Coronary artery (tissue), 2 donors: ENCODE measurements at regions not wholly inside any gene's neighbourhood (a gene's known extent, or its start where the extent isn't known, plus 50 kb on each side); places are given as distances from the start of the nearest gene placed in this dataset.

Source experiments
- DNase-seq: peaks from one replicate; pipeline ENCODE4 v3.0.0-alpha.2; 2017; ENCODE audit warnings: low spot score
- H3K27ac ChIP-seq, 2 donors: fragments of 200-600 bp; sonication (generic); one replicate each; pipeline ENCODE4 v1.5.1; 2016 to 2019
- H3K4me3 ChIP-seq: fragments of 200-600 bp; sonication (generic); 2 replicates; pipeline ENCODE4 v1.5.1; 2016; ENCODE audit warnings: mild to moderate bottlenecking, moderate library complexity
- CTCF ChIP-seq: fragments of 200-600 bp; sonication (generic); IDR thresholded peaks from one replicate; pipeline ENCODE4 v1.5.1; 2019; ENCODE audit warnings: antibody characterized with exemption

GRCh38 chr11:113603277-113604059, 102.6 kb downstream of the TMPRSS5 start:
- DNase-seq = no peak
- no peak overlapping the region for H3K27ac ChIP-seq

DNA sequence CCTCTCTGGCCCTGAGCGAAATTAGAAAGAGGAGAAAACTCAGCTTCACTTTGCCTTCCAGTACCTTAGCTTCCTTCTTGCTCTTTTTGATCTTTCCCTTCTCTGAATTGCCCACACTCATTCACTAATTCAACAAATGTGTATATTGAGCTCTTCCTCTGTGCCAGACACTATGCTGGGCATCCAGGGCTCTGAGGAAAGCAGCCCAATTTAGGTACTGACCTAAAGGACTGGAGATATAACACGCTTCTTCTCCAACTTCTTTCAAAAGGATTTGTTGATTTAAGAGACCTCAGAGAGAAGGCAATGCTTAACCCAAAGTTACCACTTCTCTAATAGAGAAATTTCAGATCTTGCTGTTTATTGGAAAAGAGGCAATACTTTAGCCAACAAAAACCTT, 103.6 kb downstream of the TMPRSS5 start:
- no peak for DNase-seq
- TF ChIP-seq CTCF = no peak
- Histone ChIP-seq H3K27ac (no peak overlapping the region), H3K4me3 (no peak overlapping the region)

More at GRCh38 chr11:113603277-113604059, 102.6 kb downstream of the TMPRSS5 start:
- H3K4me3 ChIP-seq = no peak overlapping the region
- no peak for TF ChIP-seq CTCF

DNA sequence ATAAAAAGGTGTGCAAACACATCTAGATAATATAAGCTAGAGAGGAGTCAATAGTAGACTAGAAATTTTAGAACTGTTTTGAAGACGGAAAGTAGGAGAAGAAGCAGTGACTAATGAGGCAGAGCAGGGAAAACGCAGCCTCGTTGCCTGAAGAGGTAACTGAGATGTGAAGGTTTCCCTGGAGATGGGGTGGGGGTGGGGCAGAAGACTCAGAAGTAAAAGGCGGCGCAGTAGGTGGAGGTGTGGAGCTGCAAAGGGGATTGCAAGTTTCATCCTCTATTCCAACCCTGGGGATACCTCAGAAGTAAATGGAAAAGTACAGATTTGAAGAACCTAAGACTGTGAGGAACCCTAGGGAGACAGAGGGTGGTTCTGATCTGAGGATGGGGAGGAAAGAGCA, 109.5 kb downstream of the TMPRSS5 start:
- Histone ChIP-seq H3K4me3 (no peak overlapping the region), H3K27ac (no peak overlapping the region)
- no peak for TF ChIP-seq CTCF
- no peak for DNase-seq

DNA sequence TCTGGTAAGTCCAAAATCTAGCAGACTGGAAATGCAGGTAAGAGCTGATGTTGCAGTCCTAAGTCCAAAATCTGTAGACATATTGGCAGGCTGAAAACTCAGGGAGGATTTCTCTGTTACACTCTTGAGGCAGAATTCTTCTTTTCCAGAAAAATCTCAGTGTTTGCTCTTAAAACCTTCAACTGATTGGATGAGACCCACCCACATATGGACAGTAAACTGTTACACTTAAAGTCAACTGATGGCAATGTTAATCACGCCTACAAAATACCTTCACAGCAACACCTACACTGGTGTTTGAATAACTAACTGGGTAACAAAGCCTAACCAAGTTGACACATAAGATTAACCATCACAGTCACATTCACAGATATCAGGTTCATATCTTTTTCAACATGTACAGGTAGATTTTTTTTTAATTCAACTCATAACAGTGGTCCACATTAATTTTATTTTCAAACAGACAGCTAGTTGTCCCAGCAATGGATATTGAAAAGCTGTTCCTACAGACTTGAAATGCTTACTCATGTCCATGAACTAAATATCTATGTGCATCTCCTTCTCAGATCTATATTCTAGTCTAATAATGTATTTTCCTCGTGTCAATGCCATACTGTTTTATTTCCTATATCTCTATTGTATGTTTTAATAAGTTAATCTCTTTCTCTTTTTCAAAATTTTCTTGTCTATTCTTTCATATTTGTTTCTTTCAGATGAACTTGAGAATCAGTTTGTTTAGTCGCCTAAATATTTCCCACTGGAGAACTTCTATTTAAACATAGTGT, 110.1 kb downstream of the TMPRSS5 start:
- no peak for TF ChIP-seq CTCF
- no peak overlapping the region for H3K27ac ChIP-seq
- DNase-seq = no peak
- H3K4me3 ChIP-seq = no peak overlapping the region

DNA sequence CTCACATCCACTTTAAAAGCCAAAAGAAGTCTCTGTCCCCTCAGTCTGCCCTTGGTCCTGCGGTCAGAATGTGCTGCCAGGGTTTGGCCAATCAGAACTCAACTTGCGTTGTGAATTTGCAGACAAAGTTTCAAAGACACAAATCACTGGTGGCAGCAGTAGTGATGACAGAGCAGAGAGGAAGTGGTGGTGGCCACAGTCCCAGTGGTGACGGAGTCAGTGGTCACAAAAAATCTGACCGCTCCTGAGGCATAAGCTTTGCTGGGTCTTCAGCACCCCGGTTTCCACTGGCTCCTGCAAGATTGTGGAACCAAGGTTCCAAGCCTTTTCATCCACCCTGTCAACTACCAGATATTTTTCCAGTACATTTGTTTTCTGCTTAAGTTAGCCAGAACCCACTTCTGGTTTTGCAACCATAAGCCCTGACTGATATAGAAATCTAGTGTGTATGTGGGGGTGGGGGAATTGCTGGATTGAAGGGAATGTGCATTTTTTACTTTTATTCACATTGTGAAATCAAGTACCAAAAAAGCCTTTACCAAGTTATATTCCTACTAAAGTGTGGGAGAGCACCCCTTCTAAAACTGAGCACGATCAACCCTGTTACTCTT, 112.3 kb downstream of the TMPRSS5 start:
- no peak overlapping the region for H3K27ac ChIP-seq
- no peak for DNase-seq
- H3K4me3 ChIP-seq = no peak overlapping the region
- TF ChIP-seq CTCF = no peak

DNA sequence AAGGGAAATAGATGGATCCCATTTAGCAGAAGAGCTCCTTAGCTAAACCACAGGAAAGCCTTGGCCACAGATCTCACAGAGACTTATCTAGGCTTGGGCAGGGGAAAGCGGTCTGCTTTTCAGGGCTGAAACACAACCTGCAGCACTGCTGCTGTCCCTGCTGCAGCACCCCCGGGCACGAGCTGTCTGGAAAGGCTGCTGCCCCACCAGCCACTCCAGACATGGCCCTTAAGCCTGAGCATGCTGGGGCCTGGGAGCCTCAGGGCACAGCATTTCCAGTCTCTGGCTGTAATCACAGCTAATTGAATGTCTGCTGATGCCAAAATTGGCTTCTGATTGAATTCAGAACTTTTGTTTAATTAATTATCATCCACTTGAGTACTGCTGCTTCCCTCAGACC, 115.0 kb downstream of the TMPRSS5 start:
- H3K4me3 ChIP-seq = no peak overlapping the region
- no peak overlapping the region for H3K27ac ChIP-seq
- no peak for DNase-seq
- no peak for TF ChIP-seq CTCF
